Lower leg skin (tissue), 4 donors: ENCODE measurements at regions not wholly inside any gene's neighbourhood (a gene's known extent, or its start where the extent isn't known, plus 50 kb on each side); places are given as distances from the start of the nearest gene placed in this dataset.
A peak's percentile ranks its signal among the peaks of the same experiment; 100 is the strongest.

Experiments
- DNase-seq, 2 donors: peaks; one replicate each; pipeline ENCODE4 v3.0.0-alpha.2; 2019; ENCODE audit warnings: low spot score in 2 of 2
- H3K4me3 ChIP-seq: fragments of 200-600 bp; sonication (generic); 2 replicates; pipeline ENCODE4 v1.5.1; 2017; ENCODE audit warnings: mild to moderate bottlenecking, low read depth; ENCODE audit not compliant: poor library complexity, severe bottlenecking
- POLR2A ChIP-seq, 2 donors: fragments of 450-650 bp; IDR thresholded peaks; one replicate each; pipeline ENCODE4 v1.6.1; 2016 to 2017; ENCODE audit warnings: antibody characterized with exemption in 2 of 2, mild to moderate bottlenecking in 1 of 2, moderate library complexity in 1 of 2
- WGBS, 2 donors: methylation state at CpG; one replicate each; pipeline ENCODE4 v1.1.5; 2018; 5-methylcytosine and 5-hydroxymethylcytosine counted together
- intact Hi-C: fragments of 100-400 bp; cut with DNase I; formaldehyde crosslinking; loops from one replicate; pipeline ENCODE4 v1.15.0; 2023; ENCODE audit warnings: low total_unique reads
- TF ChIP-seq, protein P1 (sequence below), 3 donors: fragments of 450-650 bp; IDR thresholded peaks; one replicate each; pipeline ENCODE4 v1.5.1; 2016; ENCODE audit warnings: antibody characterized with exemption in 3 of 3, mild to moderate bottlenecking in 3 of 3, moderate library complexity in 2 of 3

DNA sequence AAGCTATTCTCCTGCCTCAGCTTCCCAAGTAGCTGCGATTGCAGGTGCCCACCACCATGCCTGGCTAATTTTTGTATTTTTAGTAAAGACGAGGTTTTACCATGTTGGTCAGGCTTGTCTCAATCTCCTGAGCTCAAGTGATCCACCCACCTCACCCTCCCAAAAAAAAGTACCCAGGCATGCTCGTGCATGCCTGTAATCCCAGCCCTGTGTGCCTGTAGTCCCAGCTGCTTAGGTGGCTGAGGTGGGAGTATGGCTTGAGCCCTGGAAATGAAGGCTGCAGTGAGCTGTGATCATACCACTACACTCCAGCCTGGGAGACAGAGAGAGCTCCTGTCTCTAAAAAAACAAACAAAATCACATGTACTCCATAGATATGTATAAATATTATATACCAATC lies 176.5 kb downstream of the SOX2 start:
- 58 to 65% methylated on average over 3 of the region's 3 CpGs for WGBS, 2 donors
- TF ChIP-seq, protein P1, sequence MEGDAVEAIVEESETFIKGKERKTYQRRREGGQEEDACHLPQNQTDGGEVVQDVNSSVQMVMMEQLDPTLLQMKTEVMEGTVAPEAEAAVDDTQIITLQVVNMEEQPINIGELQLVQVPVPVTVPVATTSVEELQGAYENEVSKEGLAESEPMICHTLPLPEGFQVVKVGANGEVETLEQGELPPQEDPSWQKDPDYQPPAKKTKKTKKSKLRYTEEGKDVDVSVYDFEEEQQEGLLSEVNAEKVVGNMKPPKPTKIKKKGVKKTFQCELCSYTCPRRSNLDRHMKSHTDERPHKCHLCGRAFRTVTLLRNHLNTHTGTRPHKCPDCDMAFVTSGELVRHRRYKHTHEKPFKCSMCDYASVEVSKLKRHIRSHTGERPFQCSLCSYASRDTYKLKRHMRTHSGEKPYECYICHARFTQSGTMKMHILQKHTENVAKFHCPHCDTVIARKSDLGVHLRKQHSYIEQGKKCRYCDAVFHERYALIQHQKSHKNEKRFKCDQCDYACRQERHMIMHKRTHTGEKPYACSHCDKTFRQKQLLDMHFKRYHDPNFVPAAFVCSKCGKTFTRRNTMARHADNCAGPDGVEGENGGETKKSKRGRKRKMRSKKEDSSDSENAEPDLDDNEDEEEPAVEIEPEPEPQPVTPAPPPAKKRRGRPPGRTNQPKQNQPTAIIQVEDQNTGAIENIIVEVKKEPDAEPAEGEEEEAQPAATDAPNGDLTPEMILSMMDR (IDR thresholded peaks at IDR 0.05), result no peak
- no peak for TF ChIP-seq POLR2A (IDR thresholded peaks at IDR 0.05)
- H3K4me3 ChIP-seq, result no peak overlapping the region
- intact Hi-C loops, result no loop called here
- DNase-seq, result peak in 1 of 2 donors; percentile 7

DNA sequence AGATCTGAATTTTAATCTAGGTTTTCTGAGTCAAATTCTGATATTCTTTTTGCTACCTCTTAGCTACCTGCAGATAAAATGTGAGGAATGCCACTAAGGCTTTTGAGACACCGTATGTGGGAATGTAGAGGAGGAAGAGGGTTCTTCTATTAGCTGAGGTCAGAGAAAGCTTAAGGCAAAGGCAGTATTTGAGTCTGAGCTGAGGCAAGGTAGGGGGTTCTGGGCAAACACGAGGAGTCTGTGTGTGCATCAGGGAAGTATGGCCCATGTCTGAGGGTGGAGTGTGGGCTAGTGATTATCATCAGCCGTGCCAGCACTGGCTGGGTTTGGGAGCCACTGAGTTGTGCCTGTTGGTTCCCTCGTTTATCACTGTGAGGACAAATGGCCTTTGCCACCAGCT lies 181.1 kb downstream of the SOX2 start:
- TF ChIP-seq, protein P1 (IDR thresholded peaks at IDR 0.05), result no peak
- intact Hi-C loops, result no loop called here
- H3K4me3 ChIP-seq, result no peak overlapping the region
- no peak for DNase-seq
- 67 to 72% methylated on average over 4 of the region's 4 CpGs for WGBS, 2 donors

DNA sequence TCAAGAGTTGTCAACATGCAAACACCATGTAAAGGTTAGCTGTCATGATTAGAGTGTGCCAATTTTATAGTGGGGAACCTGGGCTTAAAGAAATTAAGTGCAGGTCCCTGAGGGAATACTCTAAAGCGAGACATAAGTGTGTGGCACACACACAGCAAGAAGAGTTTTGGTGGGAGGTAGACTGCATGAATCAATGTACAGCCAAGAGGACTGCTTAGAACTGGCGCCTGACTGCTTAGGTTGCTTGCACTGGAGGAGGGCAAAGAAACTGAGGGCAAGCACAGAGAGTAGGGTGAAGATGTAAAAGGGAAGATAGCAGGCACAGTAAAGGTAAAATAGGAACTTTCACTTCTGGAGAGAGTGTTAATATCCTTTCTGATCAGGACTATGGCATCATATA lies 184.9 kb downstream of the SOX2 start:
- 76 to 80% methylated on average over 2 of the region's 2 CpGs for WGBS, 2 donors
- DNase-seq, result no peak
- no peak overlapping the region for H3K4me3 ChIP-seq
- TF ChIP-seq POLR2A (IDR thresholded peaks at IDR 0.05), result no peak
- TF ChIP-seq, protein P1 (IDR thresholded peaks at IDR 0.05), result no peak
- intact Hi-C loops, result no loop called here

DNA sequence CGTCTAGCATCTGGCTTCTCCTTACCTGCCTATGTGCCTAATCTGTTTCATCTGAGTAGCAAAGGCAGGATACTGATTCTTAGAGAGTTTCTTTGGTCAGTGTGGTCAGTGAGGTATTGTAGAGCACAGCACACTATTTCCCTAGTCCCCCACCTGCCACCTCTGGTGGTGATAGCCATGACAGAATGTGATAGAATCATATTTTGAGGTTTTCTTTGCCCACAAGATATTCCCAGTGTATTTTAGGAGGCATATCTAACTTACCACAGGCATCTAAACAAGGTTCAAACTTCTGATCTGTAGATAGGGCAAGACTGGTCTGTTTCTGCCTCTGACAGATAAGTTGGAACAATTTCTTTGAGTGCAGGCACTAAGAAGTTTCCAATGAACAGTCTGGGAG lies 188.0 kb downstream of the SOX2 start:
- no peak overlapping the region for H3K4me3 ChIP-seq
- DNase-seq, result no peak
- WGBS, 2 donors, result 31 to 78% methylated on average over 1 of the region's 1 CpG
- TF ChIP-seq POLR2A (IDR thresholded peaks at IDR 0.05), result no peak
- TF ChIP-seq, protein P1 (IDR thresholded peaks at IDR 0.05), result no peak
- intact Hi-C loops, result no loop called here

DNA sequence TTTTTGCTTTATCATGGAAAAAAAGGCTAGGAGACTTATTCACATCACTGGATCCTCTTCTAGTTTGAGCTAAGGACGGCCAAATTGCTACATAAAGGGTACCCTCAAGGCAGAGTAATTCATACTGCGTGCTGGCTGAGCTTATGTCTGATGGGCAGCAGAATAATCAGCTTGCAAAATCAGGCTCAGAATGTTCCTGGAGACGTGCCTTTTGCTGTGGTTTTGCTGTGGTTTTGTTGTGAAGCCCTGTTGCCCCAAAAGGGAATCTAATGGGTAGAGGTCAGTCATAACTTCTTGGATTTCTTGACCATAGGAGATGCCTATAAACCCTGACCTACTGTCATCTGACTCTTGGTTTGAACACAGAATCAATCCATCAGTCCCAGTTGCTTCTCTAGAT lies 189.9 kb downstream of the SOX2 start:
- no peak overlapping the region for H3K4me3 ChIP-seq
- DNase-seq, result no peak
- 30 to 34% methylated on average over 3 of the region's 3 CpGs for WGBS, 2 donors
- intact Hi-C loops, result no loop called here
- no peak for TF ChIP-seq POLR2A (IDR thresholded peaks at IDR 0.05)
- TF ChIP-seq, protein P1 (IDR thresholded peaks at IDR 0.05), result no peak

DNA sequence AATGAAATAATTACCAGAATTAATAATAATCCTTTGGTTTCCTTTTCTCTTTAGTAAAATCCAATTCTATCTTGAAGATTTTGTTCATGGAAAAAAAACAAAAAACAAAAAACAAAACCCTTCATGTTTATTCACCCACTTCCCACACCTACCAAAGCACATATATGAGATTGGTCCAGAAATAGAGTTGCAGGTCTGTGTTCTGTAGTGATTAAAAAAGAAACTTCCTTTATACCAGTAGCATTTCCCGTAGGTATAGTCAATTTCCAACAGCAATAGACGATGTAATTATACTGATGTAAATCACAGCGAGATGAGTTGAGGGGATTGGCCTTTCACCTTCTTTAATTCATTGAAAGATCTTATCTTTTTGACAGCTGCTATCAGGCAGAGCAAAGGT lies 194.6 kb downstream of the SOX2 start:
- intact Hi-C loops, result no loop called here
- DNase-seq, result no peak
- H3K4me3 ChIP-seq, result no peak overlapping the region
- WGBS, 2 donors, result 30 to 32% methylated on average over 3 of the region's 3 CpGs
- TF ChIP-seq, protein P1 (IDR thresholded peaks at IDR 0.05), result no peak
- no peak for TF ChIP-seq POLR2A (IDR thresholded peaks at IDR 0.05)
